ENCODE measurements at regions not wholly inside any gene's neighbourhood (a gene's known extent, or its start where the extent isn't known, plus 50 kb on each side); places are given as distances from the start of the nearest gene placed in this dataset.
A peak's percentile ranks its signal among the peaks of the same experiment; 100 is the strongest.

DNA sequence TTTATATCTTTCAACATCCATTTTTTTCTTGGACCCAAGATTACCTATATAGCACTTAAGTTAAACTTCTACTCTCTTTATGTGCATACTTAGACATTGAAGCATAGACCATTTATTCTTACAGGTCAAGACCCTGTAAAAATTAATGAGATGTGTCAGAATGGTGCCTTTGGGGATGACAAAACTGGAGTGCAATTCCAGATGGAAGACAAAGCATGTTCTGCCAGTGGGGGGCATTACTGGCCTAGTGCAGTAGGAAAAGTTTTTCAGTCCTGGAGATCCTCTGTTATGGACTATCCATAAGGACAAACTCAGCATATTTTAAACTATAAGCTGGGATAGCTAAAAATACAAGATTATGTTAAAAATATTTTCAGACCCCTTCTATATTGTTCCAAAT is 57.8 kb upstream of the MMADHC start:
- DNase-seq (ENCODE audit: low read depth, low spot score): peak; percentile 58
- Histone ChIP-seq H3K9ac (replicated peaks; ENCODE audit: extremely low read depth, insufficient read depth, low read length) (no peak overlapping the region), H3K4me1 (ENCODE audit: control insufficient read depth, extremely low read depth, insufficient read depth, low read length) (peaks cover 23% of the 10 kb centered on the region), H3K4me3 (replicated peaks in 1 of 3; ENCODE audit: insufficient read depth in 1 of 3, low read depth in 1 of 3, low read length in 3 of 3) (no peak overlapping the region), H3K27me3 (ENCODE audit: control insufficient read depth in 2 of 2, insufficient read depth in 2 of 2, low read length in 2 of 2) (no peaks in the 10 kb centered on the region), H3K4me2 (ENCODE audit: insufficient read depth, low read length) (no peak overlapping the region), H3K79me2 (ENCODE audit: control insufficient read depth, insufficient read depth, low read length) (no peaks in the 10 kb centered on the region), H3K9me1 (replicated peaks; ENCODE audit: control insufficient read depth, extremely low read depth, insufficient read depth, low read length) (no peaks in the 10 kb centered on the region), H4K20me1 (replicated peaks; ENCODE audit: control insufficient read depth, extremely low read depth, insufficient read depth, low read length) (no peaks in the 10 kb centered on the region), H3K27ac (ENCODE audit: insufficient read depth, low read depth, low read length) (no peak overlapping the region), H3K36me3 (ENCODE audit: control insufficient read depth in 2 of 2, extremely low read depth in 1 of 2, insufficient read depth in 2 of 2, low read length in 2 of 2) (no peaks in the 10 kb centered on the region), H3K9me3 (replicated peaks; ENCODE audit: control insufficient read depth, insufficient read depth, low read length) (no peaks in the 10 kb centered on the region), H2AFZ (ENCODE audit: low read depth, low read length) (no peak overlapping the region)
- TF ChIP-seq, protein P1, sequence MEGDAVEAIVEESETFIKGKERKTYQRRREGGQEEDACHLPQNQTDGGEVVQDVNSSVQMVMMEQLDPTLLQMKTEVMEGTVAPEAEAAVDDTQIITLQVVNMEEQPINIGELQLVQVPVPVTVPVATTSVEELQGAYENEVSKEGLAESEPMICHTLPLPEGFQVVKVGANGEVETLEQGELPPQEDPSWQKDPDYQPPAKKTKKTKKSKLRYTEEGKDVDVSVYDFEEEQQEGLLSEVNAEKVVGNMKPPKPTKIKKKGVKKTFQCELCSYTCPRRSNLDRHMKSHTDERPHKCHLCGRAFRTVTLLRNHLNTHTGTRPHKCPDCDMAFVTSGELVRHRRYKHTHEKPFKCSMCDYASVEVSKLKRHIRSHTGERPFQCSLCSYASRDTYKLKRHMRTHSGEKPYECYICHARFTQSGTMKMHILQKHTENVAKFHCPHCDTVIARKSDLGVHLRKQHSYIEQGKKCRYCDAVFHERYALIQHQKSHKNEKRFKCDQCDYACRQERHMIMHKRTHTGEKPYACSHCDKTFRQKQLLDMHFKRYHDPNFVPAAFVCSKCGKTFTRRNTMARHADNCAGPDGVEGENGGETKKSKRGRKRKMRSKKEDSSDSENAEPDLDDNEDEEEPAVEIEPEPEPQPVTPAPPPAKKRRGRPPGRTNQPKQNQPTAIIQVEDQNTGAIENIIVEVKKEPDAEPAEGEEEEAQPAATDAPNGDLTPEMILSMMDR (IDR thresholded peaks at IDR 0.05; ENCODE audit: extremely low read depth in 1 of 2, insufficient read depth in 1 of 2, low read depth in 1 of 2, low read length in 2 of 2): peak in 1 of 2 donors; percentile 38
- no peak for TF ChIP-seq MYC (IDR thresholded peaks at IDR 0.05; ENCODE audit: low read depth, low read length)
- dilution Hi-C loops (cut with MboI; ENCODE audit: extremely low pct_ligation_motif_present, low sequenced_read_pairs): no loop called here
- POLR2A ChIA-PET: no interaction called here
- CTCF ChIA-PET: interaction anchor here (0.5 to 4.9 kb wide), 36 partner anchors 10 to 1593 kb away, joined by 3 to 22 read pairs (median 3); no protein-coding TSS in a partner anchor
- intact Hi-C loops (cut with micrococcal nuclease): loop anchor here (5.0 kb wide), 3 partner anchors 127 to 977 kb away; no protein-coding TSS in a partner anchor
- no TSS peak for BruUV-seq (replicated peaks)
- FAIRE-seq: no peak
